ENCODE measurements at regions not wholly inside any gene's neighbourhood (a gene's known extent, or its start where the extent isn't known, plus 50 kb on each side); places are given as distances from the start of the nearest gene placed in this dataset.

- DNase-seq (ENCODE audit: low spot score): no peak
Observed at GRCh38 chr9:88757406-88758010, 222.5 kb downstream of the NXNL2 start.

DNA sequence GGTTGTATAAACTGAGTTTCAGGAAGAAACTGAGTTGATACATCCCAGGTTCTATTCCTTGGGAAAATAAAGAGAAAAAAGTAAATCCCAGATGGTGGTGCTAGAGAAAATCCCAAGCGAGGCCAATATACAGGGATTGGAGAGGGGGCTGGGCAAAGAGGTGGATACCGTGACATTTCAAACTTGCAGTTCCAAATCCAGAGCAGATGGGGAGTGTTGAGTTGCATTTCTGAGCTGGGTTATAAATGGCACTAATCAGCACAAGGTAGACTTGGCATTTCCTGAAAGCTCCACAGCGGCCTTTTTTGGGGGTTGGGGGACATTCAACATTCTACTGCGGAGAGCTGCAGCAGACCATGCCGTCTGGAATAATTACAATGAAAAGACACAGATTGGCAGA is 224.4 kb downstream of the NXNL2 start:
- DNase-seq (ENCODE audit: low spot score): no peak

DNA sequence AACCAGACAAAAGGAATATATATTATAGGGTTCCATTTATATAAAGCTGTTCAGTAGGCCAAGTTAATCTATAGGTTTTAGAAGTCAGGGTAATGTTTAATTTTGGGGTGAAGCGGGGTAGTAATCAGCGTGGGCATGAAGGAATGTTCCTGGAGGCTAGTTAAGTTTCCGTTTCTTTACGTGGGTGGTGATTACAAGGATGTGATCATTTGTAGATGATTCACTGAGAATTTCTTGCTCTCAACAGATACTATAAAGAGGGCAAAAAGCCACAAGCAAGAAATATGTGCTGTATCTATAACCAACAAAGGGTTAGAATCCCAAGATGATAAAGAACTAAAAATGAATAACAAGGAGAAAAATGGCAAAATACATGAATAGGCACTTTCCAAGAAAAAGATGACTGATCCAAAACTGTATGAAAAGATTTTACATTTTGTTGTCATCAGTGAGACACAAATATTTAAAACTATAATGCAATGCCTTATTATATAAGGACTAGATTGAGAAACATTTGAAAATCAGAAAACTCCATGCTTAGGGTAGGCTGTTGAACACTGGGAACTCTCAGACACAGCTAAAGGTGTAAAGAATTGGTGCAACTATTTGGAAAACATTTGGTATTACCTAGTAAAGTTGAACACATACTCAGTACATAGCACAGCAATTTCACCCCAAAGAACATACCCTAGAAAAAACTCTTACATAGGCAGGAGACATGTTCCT is 224.3 kb upstream of the S1PR3 start:
- no peak for DNase-seq (ENCODE audit: low spot score)

GRCh38 chr9:88767504-88767790 is 223.8 kb upstream of the S1PR3 start:
- no peak for DNase-seq (ENCODE audit: low spot score)

DNA sequence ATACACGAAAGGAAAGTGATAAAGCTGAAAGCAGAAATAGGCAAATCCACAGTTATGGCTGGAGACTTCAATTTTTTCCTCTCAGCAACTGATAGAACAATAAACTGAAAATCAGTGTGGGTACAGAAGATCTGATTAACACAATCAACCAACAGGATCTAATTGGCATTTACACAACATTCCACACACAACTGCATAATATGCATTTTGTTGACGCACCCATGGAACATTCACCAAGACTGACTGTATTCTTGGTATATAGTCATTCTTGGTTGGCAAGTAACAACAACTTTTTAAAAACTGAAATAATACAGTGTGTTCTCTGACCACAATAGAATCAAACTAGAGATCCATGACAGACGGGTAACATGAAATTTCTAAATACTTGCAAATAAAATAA is 218.7 kb upstream of the S1PR3 start:
- no peak for DNase-seq (ENCODE audit: low spot score)

DNA sequence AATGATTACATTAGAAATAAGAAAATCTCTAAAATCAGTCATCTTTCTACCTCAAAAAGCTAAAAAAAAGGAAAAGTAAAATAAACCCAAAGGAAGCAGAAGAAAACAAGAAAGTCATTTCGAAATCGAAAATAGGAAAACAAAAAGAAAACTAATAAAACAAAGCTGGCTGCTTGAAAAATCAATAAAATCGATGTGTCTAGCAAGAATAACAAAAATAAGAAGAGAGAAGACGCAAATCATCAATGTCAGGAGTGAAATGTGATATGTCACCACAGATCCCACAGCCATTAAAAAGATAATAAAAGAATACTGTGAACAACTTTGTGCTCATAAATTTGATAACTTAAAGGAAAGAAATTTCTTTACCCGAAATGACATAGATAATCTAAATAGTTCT is 218.1 kb upstream of the S1PR3 start:
- no peak for DNase-seq (ENCODE audit: low spot score)

DNA sequence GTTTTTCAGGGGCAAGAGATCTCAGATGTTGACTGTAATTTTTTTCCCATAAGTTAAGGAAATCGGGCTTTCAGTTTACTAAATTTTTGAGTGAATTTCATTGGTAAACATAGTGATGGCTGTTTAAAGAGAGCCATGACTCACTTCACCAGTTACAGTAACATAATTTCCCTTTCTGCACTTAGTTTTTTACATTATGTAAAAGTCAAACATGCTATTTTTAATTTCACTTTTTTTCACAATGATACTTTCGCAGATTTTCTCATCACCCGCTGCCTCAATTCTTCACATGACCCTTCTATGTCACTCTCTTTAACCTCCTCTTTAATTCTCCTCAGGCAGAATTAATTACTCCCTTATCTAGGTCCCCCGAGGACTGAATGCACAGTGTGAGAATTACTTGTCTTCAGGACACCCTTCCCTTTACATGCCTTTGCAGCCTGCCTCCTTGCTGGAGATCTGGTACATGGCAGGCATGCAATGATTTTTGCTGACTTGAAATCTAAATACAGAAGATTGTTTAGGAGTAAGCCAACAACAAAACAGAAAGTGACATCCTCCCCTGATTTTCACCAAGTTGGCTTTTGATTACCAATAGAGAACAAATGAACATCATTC is 217.5 kb upstream of the S1PR3 start:
- no peak for DNase-seq (ENCODE audit: low spot score)

DNA sequence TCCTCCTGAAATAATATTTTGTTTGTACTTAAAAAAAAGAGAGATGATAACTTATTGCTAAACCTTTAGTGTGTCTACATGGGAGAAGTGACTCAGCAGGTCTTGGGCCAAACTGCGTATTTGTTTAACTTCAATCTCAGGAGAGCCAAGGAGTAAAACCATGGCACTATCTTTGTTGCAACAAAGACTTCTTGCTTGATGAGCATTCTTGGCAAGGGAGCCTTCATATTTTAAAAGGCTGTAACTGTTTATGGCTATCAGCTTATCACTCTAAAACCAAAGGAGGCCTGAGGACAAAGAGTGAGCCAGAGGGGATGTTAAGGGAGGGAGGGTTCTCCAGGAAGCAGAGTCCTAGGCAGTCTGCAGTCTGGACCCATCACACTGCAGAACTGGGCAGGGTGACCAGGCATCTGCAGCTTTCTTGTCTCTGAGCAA is 216.2 kb upstream of the S1PR3 start:
- DNase-seq (ENCODE audit: low spot score): no peak

DNA sequence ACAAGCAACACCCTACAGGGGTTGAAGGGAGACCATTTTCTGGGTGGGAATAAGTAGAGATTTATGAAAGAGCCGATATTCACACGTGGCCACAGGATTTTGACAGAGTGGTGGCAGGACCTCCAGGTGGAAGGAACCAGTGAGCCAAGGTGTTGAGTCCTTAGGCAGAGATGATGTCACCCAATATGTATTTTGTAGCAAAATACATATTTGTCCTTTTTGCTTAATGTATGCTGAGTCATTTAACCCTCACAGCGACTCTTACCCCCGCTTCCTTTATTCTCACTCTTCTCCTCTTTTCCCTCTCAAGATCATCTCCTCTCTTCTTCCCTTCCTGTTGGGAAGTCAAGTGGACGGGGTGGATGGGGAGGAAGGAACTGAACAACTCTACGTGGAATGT is 215.7 kb upstream of the S1PR3 start:
- DNase-seq (ENCODE audit: low spot score): no peak

DNA sequence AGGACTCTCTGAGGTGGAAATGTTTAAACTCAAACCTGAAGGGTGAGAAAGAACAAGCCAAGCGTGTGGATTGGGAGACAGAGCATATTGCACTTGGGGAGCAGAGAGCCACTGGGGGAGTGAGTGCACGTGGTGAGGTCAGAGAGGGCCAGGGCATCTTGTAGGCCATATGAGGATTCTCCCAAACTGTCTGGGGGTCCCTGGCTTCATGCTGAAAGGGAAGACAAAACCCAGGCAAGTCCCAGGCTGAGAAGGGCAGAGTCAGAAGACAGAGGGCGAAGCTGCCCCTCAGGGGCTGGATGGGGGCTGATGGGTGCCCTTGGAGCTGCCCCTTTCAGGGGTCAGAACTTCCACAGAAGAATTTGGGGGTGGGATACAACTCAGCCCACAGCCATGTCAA is 215.3 kb upstream of the S1PR3 start:
- no peak for DNase-seq (ENCODE audit: low spot score)

DNA sequence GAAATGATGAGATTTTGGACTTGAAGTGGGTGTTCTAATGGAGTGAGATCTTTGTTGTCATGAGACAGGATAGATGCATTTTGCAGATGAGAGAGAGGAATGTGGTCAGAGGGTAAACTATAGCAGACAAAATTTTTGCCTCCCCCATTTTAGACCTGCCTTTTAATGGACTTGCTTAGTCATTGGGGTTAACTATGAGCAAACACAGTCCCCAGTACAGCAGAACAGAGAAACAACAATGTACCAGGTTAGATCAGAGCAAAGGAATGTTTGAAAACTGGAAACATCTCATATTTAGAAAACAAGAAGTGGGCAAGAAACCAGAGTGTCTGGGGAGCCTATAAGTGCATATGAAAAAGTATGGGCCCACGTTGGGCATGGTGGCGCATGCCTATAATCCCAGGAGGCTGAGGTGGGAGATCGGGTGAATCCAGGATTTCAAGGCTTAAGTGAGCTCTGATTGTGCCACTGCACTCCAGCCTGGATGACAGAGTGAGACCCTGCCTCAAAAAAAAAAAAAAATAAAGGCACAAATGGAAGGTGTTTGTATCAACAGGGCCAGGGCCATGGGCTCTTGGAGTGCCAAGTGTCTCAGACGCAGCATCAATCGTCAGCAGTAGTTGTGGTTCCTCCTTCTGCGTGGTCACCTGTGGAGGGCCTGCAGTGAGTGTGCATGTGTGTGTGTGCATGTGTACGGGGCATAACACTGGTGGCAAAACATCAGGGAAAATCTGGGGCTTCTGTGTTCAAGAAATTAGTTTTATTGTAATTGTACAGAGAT is 214.4 kb upstream of the S1PR3 start:
- DNase-seq (ENCODE audit: low spot score): no peak

DNA sequence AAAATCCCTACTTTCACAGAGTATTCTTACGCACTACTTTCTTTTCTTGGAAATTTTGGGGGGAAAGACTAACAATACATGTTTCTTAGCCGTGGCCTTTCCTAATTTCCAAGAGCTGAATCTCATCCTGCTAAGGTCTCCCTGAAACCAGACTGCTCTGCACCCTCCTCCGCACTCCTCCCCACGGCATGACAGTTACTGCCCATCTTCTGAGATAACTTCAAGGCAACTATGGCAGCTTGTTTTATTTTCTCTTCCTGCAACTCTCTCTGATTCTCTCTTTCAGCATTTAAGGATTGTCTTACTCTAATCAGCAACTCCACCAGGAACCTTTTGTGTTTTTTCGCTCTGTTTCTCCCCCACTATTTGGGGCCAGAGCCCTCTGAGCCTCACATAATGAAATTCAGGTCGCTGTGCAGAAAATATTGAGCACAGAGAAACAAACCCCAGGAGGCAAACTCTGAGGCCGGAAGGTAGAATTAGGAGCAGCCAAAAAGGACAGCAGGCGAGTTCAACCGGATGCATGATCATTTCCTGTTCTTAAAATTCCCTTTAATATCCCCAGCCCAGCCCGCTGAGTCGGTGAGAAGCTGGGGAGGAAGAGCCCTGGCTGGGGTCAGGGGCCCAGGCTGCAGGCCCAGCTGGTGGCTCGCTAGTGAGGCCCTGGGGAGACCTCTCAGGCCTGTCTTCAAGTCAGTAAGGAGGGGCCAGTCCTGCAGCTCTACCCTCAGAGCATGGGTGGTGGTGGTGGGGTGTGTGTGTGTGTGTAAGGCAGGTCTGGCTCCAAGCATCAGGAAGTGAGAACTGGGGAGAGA is 213.6 kb upstream of the S1PR3 start:
- DNase-seq (ENCODE audit: low spot score): no peak

- no peak for DNase-seq (ENCODE audit: low spot score)
Observed at GRCh38 chr9:88781628-88782391, 209.5 kb upstream of the S1PR3 start.

DNA sequence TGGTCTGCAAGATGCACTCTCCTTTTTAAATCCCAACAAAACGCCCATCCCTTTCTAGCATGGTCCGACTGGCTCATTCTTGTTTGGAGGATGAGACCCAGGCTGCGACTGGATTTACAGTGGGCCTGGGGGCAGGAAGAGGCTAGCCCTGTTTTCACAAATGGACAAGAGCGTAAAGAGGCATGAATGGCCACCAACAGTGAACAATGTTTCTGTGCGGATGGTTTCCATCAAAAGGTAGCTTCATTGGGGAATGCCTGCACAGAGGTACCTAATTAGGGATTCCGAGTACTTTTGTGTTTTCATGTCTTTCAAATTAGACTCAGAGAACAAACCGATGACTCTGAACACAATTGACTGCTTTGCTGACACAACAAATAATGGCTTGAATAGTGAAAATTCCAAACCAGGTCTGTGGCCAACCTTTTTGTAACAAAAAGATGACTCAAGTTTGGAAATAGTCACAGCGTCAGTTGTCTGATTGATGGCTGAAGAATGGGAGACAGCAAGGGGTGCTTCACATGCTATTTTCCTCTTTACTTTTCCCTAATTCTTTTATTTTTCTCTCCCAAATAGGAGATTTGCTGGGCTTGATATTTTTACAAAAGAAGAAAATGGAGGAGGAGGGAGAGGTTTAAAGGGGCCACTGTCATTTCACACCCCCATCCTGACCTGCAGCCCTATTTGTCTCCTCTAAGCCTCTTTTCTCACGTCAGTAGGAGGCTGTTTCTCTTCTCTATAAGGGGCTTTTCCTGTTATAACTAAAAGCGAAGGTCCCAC is 208.1 kb upstream of the S1PR3 start:
- no peak for DNase-seq (ENCODE audit: low spot score)

DNA sequence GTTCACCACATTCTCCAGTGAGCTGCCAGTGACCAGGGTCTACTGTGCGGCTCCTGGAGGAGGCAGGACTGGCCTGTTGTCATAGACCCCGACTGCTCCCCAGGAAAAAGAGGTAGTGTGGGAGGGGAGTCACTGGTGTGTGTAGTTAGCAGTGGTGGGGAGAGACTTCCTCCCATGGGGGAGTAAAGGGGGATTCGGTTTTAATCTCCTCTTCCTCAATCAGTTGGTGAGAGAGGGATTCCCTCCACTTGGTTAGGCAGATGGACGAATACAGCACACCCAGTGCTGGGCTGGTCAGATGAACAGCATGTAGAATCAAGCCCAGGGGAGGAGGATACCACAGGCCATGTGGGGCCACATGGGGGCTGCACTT is 207.6 kb upstream of the S1PR3 start:
- no peak for DNase-seq (ENCODE audit: low spot score)

- DNase-seq (ENCODE audit: low spot score): no peak
Observed at GRCh38 chr9:88784960-88785359, 206.3 kb upstream of the S1PR3 start.

DNA sequence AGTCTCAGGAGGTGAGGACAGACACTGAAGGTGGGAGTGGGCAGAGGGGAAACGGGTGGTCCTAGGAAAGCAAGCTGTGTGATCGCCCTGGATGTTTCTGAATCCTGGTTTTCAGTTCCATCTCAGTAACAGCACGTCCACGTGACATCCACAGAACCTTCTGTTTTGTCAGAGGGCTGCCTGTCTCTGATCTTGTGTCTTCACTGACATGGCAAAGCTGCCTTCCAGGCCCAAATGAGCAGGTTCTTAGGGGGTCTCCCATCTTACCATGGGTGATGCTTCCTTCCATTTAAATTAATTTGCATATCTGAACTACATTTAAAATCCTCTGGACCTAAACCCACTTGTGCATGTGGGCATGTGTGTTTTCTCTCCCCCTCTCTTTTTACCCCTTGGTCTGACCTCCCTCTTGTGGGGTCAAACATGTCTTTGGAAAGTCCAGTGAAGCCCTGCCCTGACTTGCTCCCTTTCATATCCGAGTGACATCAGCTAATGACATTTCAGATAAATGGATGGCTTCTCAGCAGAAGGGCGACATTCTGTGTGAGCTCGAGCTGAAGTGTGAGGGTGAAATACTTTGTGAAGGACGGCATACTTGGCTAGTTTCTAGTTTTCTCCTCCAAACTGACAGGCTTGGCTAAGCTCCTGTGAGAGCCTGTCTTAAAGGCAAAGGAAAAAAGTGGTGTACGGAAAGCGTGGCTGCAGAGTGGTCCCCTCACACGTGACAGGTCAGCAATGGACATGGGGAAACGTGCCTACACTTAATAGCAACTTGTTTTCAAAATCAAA is 204.8 kb upstream of the S1PR3 start:
- no peak for DNase-seq (ENCODE audit: low spot score)

DNA sequence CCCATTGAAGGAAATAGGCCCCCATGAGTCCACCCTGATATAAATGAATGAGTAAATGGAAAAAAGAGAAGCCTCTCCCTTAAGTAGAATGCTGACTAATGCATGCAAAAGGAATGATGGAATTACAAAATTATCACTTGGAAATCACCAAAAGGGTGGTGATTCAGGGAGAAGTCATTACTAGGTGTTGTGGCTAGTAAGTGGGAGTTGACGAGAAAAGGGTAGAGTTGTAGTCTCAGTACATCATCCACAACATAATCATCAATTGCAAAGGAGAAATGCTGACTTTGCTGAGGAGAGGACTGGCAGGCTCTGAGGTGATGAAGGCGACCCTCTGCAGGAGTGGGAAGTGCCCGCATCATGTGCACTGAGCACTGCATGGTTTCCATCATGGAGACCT is 201.5 kb upstream of the S1PR3 start:
- DNase-seq (ENCODE audit: low spot score): no peak

DNA sequence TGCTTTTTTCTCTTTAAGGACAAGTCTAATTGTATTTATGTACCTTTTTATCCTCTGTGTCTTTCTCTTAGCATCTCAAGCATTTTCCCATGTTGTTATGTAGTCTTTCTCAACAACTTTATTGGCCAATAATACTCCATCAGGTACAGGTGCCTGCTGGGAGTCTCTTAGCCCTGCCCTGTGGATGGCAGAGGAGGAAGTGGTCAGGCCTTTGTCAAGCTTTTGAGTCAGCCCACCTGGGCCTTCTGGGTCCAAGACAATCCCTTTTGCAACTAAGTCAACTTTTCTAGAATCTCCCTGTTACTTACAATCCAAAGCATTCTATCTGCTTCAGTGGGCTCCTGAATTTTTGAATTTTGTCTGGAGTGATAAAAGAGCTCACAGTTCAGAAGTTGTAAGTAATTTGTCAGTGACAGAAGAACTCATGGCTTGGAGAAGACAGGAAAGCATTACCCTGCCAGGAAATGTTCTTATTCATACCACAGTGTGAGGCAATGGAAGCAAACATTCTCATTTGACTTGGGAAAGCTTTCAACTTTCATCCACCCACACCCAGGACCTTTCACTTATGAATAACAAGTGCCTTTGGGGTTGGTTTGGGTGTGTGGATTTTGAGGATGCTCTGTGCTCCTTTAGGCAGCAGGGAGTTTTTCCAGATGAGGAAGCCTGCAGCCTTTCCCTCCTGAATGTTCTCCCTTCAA is 200.0 kb upstream of the S1PR3 start:
- no peak for DNase-seq (ENCODE audit: low spot score)

Data from hematopoietic multipotent progenitor cell treated with erythropoietin and hydrocortisone succinate and interleukin-3 and kit ligand, for 15 days (in vitro differentiated cells).